ENCODE measurements at regions not wholly inside any gene's neighbourhood (a gene's known extent, or its start where the extent isn't known, plus 50 kb on each side); places are given as distances from the start of the nearest gene placed in this dataset.
"Not testable (repeated sequence)": the region's sequence is repeated elsewhere in the genome, so short reads cannot be mapped to it uniquely, and the experiment has no call there.

DNA sequence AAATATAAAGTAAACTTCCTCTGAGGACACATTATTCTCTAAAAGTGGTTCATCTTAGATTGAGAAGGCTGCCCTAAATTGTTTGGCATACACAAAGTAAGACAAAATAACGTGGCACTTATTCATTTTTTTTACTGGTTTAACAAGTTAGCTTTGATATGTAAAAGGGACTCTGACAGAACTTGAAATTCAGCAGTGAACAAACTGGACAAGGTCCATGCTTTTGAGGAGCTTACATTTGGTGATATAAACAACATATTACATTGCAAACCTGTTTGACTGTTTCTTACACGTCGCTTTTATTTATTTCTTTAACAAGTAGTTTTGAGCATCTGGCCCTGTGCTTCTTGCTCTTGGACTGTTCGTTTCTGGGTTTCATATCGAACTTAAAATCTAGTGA lies 253.1 kb upstream of the POM121L12 start:
- FAIRE-seq = no peak
- no peak for DNase-seq (ENCODE audit: low spot score)

DNA sequence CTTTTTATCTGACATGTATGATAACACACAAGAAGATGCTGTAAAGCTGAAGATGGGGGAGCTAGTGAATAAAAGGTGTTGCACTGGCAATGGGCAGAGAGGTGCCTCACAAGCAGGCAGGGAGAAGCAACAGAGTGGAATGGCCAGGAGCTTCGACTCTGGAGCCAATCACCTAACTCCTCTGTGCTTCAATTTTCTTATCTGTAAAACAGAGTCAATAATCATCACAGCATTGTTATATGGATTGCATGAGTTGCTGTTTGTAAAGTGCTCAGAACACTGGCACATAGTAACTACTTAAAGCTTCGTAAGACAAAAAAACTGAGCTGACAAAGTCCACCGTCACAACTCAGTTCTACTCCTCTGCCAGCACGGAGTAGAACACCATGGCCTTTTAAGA lies 254.2 kb upstream of the POM121L12 start:
- DNase-seq (ENCODE audit: low spot score) (no peak), FAIRE-seq (no peak)

DNA sequence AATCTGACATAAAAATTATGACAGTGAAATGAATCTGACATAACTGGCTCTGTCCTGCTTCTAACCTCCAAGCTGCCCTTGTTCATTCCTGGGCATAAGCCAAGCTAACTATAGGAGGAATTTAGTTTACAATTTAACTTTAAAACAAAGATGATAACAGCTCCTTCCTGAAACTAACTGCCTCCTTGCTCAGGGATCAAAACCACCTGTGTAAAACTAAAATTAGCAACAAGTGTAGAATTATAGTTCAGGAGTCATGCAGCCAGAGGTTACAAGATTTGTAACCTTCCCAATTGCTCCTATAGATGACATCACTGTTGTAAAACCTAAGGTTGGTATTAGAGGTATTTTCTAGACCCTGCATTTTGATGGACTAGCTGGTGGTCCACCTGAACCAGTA lies 256.4 kb upstream of the POM121L12 start:
- DNase-seq (ENCODE audit: low spot score) (no peak), FAIRE-seq (no peak)

DNA sequence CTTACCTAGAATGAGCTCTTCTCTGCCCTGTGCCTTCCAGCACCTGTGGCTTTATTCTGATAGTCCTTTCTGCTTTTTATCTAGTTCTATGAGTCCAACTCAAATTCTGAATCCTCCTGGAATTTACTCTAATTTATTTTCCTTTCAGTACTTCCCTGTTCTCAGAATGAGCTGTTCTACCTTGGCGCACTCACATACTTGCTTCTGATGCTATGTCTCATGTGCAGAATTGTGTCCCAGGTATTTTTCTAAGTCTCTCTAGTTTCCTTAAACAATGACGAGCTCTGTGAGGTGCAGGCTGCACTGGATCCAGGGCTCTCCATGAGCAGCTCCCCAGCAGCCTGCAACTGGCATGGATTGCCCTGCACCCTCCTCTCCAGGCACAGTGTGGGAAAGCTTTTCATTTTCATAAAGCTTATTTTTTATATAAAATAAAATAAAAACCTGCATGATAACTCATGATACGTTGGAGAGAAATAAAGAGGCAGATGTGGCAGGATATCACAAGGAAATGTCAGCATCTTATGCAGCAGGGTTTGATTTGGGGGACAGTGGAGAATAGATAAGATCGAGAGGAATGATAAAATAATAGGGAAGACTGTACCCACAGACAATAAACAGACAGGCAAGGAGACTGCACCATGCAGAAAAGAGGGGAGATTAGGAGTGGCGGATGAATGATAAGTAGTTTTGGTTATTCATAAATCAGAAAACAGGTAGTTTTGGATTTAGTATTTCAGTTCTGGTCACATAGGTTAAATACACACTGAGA lies 258.2 kb upstream of the POM121L12 start:
- DNase-seq (ENCODE audit: low spot score) (no peak), FAIRE-seq (no peak)

DNA sequence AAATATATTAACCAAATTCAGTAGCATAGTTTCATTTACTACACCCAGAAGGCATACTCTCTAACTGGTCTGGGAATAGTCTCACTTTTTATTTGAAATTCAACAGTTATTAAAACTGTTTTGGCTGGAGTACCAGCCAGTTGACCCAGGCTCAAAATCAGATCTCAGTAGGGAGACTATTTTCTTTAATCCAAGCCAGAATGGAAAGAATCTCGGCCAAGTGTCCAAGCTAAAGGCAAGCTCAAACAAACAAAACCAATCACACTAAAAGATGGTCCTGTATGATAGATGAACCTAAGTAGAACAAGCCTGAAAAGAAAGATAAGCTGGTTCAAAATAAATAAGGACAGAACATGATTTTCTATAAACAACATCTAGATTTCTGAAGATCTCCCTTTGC lies 259.6 kb upstream of the POM121L12 start:
- DNase-seq (ENCODE audit: low spot score) (no peak), FAIRE-seq (no peak)

DNA sequence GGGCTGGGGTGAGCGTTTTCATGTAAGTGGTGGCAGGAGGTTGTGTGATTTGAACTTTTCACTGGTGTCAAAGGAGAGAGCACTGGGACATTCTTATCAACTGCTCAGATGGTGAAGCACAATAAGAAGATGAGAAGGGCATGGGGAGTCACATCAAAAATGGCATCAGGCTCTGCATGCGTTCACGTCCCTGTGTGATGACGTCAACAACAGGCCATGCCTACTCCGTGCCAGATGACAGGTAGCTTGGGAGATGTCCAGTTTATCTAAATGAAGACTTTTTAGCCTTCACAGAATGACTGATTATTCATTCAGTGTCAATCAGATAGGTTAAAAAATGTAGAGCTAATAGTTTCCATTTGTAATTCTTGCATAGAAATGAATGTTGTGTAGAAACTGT lies 264.3 kb upstream of the POM121L12 start:
- DNase-seq (ENCODE audit: low spot score) (no peak), FAIRE-seq (peak; percentile 23)

DNA sequence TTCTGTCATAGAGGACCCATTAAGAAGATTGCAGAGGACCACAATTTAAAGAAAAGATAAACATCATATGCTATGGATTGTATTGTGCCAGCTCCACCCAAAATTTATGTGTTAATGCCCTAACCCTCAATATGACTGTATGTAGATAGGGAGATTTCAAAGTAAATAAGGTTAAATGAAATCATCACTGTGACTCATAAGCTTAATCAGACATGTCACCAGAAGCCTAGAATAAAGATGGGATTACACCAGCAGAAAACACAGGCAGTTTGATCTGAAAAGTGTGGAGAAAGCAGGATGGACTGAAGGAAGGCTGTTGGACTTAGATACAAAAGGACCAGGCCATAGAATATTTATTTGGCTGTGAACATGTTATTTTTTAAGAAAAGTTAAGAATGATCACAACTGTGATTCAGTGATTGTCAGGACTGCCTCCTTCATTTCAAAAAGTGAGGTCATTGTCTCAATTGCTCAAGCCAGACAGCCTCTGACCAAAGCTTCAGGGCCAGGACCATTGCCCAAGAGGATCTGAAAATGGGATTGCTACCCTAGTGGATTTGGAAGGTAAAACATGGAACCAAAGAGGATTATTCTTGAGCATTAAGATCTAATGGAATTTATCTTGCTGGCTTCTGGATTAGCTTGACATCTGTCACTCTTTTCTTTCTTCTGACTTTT lies 270.8 kb upstream of the POM121L12 start:
- no peak for FAIRE-seq

DNA sequence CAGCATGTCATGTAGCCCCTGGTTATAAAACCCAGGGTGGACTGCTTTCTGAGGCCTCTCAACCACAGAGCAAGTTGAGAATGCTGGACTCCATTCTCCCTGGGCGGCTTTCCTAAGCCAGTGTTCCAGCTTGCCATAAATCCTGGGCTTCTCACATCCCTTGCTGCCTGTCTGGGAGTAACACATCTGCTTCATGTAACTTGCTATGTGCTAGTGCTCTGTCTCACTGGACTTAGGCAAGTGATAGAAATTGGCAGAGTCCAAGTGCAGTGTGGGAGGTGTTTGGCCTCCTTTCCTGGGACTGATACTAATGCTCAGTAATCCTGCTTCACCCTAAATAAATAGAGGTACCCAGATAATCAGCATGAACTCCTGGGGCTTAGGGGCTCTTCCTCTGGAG lies 277.1 kb upstream of the POM121L12 start:
- DNase-seq (ENCODE audit: low spot score) = no peak
- no peak for FAIRE-seq

More for the DNA sequence above, 270.8 kb upstream of the POM121L12 start:
- DNase-seq (ENCODE audit: low spot score) = no peak

DNA sequence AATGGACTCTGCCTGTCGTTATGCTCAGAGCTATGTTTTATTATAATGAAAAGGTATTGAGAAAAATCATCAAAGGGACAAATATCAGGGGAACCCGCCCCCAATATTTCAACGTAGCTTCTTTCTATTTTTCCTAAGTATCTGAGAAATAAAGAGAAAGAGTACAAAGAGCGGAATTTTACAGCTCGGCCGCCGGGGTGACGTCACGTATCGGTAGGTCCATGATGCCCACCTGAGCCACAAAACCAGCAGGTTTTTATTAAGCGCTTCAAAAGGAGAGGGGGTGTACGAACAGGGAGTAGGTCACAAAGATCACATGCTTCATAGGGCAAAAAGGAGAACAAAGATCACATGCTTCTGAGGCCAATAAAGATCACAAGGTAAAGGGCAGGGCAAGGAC lies 281.6 kb upstream of the POM121L12 start:
- FAIRE-seq = no peak

DNA sequence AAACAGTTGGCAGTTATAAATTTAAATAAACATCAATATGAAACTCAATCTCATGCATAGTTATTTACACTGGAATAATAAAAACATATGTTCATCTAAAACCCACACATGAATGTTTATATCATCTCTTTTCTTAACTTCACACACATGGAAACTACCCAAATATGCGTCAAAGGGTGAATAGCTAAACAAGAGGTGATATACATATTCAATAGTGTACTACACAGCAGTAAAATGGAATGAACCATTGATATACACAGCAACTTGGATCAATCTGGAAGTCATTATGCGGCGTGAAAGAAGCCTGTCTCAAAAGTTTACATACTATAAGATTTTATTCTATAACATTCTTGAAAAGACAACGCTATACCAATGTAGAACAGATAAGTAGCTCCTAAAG lies 282.5 kb upstream of the POM121L12 start:
- no peak for DNase-seq (ENCODE audit: low spot score)
- no peak for FAIRE-seq

More for the DNA sequence above, 281.6 kb upstream of the POM121L12 start:
- no peak for DNase-seq (ENCODE audit: low spot score)

DNA sequence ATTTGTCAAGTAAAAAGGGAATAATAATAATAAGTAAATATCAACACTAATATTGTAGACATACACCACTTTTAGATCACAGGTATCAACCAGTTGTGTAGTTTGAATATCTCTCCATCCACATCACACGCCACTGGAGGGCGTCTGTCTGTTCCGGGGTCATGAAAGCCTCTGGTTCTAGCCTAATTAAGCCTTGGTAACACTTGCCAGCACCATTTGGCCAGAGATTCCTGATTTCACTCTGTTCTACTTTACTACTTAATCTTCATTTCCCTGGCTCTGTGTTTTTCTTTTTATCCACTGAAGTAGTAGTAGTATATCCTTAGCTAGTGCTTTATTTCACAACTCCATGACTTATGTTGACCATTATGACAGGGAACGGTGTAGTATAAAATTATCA lies 285.6 kb upstream of the POM121L12 start:
- DNase-seq (ENCODE audit: low spot score) = no peak
- no peak for FAIRE-seq

DNA sequence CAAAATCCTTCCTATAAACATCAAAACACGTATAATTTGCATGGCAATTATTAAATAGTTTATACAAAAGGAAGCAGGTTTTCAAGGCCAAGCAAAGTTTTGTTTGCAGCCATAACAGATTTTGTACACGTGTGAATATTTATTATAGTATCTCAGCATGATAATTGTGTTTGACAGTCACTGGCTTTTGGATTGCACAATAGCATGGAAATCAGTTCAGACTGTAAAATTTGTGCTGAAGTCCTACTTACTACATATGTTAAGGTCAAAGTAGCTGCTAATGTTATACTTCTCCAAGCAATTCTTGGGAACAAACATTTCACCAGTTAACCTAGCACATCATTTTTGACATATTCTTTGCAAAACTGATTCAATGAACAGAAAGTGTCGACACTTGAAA lies 287.6 kb upstream of the POM121L12 start:
- FAIRE-seq = no peak
- no peak for DNase-seq (ENCODE audit: low spot score)

DNA sequence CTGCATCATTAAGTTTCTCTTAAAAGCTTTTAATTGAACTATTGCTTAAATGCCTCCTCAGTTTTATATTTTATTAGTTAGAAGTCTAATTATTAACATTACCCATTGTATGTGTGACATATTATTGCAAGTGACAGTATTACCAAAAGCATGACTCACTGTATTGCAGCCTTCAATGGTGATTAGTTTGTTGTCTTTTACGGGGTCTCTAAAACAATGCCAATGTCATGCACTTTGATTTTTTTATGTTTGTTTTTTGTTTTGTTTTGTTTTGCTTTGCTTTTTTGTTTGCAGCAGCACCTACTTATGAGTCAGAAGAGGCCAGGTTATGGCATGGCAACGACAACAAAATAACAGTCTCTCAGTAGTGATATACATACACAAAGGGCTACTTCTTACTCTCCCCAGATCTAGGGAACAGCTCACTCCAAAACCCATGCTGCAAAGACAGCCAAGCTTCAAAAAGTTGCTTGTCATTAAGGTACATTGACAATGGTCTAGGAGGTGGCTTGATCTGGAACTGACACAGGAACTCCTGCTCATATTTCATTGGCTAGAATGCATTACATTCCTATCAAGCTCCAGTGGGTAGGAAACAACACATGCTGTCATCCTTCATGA lies 293.7 kb upstream of the POM121L12 start:
- FAIRE-seq (no peak), DNase-seq (ENCODE audit: low spot score) (no peak)

DNA sequence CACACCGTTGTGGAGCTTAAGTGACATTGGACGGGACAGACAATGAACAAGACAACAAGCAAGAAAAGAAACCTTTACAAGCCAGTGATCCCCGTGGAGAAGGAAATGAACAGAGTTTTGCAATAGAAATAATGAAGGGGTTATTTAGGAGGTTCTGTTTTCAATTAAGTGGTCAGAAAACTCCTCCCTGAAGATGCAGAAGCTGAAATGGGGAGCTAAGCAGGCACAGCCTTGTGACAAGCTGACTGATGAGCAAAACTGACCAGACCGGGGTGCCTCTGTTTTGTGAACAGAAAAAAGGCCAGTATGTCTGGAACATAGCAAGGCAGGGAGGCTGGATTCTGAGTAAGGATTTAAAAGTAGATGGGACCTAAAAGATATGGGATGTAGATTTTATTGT lies 299.8 kb upstream of the POM121L12 start:
- DNase-seq (ENCODE audit: low spot score) = no peak
- no peak for FAIRE-seq

DNA sequence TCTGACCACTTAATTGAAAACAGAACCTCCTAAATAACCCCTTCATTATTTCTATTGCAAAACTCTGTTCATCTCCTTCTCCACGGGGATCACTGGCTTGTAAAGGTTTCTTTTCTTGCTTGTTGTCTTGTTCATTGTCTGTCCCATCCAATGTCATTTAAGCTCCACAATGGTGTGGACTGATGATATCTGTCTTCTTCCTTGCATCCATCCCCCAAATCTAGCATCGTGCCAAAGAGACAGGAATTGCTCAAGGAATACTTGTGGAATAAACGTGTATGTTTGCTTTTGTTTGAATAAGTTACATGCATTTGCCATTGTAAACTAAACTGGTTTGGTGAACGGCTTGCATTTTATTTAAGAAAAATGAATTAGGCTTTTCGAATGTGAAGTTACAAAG lies 306.8 kb upstream of the POM121L12 start:
- not testable (repeated sequence) for DNase-seq (ENCODE audit: low spot score)
- FAIRE-seq = peak; percentile 27

DNA sequence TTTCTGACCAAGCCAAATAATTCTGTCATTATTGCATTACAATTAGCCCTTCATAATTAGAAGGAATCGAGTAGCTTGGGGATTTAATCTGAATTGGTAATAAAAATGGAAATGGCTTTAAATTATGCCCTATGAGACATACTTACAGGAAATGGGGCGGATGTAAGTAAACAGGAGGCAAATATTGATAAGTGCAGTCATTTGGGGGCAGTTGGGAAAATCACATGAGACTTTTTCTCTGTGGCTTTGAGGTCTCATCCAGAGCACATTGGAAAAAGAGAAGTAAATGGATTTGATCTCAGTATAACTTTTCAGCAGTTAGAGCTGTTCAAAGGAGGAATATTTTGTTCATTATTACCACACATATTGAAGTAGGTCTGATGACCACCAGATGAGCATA lies 307.8 kb upstream of the POM121L12 start:
- DNase-seq (ENCODE audit: low spot score) = no peak
- FAIRE-seq = no peak

DNA sequence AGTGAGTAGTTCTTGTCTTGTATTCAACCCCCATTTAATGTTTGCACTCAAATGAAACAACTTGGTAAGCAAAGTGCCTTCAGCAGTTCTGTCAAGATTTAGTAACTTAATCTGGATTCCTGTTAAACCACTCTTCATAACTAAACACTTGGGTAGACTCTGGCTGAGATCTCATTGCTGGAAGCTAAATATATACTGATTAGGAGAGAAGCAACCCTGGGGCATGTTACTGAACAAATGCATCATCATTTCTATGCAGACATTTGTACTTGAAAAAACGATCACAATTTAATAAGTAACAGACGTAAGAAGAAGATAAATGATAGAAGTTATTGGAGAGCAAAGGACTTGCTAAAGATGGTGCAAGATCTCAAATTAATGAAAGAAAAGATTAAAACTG lies 308.4 kb upstream of the POM121L12 start:
- DNase-seq (ENCODE audit: low spot score) (no peak), FAIRE-seq (no peak)

DNA sequence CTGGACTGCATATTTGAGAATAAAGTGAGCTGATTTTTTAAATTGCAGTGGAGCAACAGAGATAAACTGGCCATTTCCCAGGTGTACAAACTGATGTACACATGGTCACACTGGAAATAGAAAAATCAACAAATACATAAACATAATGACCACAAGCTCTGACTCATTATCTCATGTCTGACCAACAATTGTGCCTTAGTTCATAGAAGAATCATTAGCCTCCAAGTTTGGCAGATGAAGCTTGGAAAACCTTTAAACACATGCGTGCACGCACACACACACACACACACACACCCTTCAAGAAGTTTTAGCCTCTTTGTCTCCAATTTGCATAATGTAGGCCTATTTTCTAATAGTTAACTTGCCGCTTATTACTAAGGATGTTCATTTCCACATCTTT lies 308.9 kb upstream of the POM121L12 start:
- no peak for DNase-seq (ENCODE audit: low spot score)
- FAIRE-seq = no peak

DNA sequence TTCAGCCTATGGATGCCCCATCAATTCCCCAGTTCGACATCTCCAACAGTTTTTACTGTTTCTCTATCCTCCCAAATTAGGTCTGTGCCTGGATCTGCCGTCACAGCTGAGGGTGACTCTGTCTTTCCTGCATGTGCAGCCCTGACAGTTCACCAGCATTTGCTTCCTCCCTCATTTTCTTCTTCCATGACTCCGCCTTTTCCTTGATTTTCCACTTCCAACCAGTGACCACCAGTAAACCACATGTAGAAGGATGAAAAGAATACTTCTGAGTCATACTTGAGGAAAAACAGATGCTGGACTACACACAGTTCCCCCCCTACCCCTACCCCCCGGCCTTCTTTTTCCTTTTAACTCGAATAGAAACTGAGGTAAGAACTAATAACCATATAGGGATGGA lies 311.8 kb upstream of the POM121L12 start:
- FAIRE-seq = no peak

DNA sequence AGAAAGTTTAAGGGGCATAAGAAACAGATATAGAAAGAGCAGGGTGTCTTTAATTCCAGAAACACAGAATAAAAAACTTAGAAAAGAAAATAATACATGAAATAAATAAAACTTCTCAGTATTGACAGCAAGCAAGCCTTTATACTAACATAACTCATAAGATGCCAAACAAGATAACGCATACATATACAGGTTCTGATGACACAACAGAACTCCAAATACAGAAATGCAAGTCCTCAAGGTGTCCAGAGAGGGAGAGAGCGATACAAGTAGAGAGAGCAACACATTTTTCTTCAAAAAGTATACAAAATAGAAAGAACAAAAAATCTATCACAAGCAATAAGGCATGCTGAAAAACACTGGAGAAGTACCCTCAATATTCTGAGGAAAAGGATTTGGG lies 314.6 kb upstream of the POM121L12 start:
- DNase-seq (ENCODE audit: low spot score) = no peak
- FAIRE-seq = no peak

More for the DNA sequence above, 311.8 kb upstream of the POM121L12 start:
- no peak for DNase-seq (ENCODE audit: low spot score)

DNA sequence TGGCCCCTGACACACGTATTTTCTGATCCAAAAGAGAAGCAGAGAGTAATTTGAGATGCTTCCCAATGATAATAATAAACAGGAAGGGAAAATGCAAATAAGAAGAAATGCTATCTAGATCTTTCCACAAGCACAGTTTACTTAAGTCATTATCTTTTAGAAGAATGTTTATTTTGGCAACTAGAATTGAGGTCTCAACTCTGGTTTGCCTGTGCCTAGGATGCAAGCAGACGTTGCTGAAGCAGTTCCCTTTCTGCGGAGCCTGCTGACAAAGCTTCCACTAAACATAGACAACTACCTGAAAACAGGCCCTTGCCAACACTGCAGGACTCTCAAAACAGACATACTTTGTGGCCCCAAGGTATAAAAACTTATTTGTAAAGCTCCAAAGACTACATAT lies 315.8 kb upstream of the POM121L12 start:
- DNase-seq (ENCODE audit: low spot score) (no peak), FAIRE-seq (no peak)

DNA sequence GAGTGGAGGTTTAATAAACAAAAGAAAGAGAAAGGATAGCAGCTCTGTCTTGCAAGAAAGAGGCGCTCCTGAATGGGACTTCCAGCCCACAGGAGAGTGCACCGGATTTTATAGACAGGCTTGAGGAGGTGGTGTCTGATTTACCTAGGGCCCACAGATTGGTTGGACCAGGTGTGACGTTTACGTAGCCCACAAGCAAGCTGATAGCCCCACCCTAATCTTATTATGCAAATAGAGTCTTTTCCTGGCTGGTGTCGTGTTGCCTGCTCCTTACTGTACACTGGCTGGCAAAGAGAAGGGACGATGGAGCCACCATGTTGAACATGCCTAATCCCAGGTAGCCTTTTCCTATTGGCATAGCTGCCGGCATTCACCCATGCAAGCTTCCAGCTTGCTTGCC lies 319.7 kb upstream of the POM121L12 start:
- DNase-seq (ENCODE audit: low spot score) (no peak), FAIRE-seq (peak; percentile 42)

DNA sequence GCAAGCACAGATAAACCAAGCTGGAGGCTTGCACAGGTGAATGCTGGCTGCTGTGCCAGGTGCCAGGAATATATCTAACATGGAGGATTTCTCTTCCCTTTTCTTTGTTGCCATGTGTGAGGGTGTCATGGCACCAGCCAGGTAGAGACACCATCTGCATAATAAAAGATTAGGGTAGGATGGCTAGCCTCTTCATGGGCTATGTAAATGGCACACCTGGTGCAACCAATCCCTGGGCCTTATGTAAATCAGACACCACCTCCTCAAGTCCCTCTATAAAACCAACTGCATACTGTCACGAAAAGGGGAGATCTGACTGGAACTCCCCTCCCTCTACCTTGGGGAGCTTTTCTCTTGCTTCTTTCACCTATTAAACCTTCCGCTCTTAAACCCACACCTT lies 322.5 kb upstream of the POM121L12 start:
- DNase-seq (ENCODE audit: low spot score) (no peak), FAIRE-seq (no peak)

All from urothelium cell line (cell line).